ENCODE measurements at regions not wholly inside any gene's neighbourhood (a gene's known extent, or its start where the extent isn't known, plus 50 kb on each side); places are given as distances from the start of the nearest gene placed in this dataset.
A peak's percentile ranks its signal among the peaks of the same experiment; 100 is the strongest.
"Not testable (repeated sequence)": the region's sequence is repeated elsewhere in the genome, so short reads cannot be mapped to it uniquely, and the experiment has no call there.

DNA sequence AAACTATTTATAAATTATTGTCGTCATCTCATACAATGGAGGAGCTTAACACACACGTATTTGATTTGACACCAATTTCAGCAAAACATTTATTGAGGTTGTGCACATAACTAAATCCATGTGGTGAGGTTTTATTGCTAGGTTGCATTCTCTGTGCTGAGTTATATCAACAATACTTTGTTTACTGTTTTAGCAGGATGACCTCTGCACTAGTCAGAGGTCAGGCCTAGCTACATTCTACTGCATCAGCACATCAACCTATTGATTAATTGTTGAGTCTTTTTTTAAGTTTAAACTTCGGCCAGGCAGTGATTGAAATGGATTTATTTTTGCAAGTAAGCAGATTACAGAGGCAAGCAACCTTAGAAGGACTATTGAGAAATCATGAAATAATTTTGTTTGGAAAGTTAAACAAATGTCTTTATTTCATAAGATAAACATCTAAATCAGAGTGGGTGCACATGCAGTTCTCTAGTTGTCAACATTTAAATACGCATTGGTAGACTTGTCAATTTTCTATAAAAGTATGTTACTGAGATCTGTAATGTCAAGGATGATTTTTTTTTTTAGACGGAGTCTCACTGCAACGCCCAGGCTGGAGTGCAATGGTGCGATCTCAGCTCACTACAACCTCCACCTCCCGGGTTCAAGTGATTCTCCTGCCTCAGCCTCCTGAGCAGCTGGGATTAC lies 75.2 kb upstream of the CD28 start:
- no peak for FAIRE-seq

DNA sequence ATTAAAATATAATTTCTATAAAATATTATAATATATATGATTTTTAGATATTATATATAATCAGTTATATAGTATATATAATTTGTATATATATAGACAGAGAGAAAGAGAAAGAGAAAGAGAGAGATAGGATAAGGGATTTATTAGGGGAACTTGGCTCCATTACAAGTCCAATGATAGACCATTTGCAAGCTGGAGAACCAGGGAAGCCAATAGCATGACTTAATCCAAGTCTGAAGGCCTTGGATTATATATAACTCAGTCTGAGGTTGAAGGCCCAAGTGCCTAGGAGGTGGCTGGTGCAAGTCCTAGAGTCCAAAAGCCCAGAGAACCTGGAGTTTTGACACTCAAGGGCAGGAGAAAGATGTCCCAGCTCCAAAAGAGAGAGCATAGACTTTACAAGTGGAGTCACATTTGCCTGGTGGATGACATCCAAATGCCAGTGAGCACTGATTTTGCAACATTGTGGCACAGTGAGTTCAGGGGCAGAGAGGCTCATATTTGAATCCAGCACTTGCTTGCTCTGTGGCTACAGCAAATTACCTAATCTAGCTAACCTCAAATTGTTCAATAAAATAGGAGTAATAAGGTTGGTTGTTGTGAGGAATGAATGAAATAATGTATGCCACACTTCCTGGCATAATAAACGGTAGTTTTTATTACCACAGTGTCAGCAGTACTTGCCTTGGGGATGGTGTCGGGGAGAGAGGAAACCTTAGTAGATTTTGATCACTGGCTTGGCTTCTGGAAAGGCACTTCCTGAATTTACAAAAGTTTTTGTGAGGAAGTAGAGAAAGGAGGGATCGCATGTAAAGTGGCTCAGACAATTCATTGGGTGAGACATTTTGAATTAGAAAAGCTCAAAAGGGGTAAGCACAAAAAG lies 69.6 kb upstream of the CD28 start:
- FAIRE-seq = peak; percentile 73

DNA sequence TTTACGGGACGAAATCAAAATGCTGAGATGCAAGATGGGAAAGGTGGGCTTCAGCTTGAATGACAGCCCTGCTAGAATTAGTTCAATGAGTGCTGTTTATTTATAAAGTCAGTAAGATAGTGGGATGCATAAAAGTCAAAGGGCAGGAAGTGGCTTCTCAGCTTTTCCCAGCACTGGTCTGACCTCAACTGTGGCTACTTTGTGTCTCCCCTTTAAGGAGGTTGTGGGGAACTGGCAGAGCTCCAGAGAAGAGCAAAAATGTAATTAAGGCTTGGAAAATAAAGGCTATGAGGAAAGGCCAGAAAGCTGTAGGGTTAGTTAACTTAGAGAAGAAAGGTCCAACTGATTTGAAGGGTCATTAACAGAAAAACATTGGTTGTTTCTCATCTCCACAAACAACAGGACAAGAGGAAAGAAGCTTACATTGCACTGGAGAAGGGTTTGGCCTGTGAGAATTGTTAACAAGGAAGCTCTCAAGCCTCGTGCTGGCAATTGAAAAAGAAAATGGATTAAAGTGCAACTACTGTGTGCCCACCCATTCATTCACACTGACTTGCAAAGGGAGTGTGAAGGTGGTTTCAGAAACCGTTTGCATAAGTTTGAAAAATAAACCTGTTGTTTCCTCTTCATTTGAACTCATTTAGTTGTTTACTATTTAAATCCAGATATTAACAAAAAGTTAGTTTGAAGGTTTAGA lies 68.8 kb upstream of the CD28 start:
- FAIRE-seq = no peak

DNA sequence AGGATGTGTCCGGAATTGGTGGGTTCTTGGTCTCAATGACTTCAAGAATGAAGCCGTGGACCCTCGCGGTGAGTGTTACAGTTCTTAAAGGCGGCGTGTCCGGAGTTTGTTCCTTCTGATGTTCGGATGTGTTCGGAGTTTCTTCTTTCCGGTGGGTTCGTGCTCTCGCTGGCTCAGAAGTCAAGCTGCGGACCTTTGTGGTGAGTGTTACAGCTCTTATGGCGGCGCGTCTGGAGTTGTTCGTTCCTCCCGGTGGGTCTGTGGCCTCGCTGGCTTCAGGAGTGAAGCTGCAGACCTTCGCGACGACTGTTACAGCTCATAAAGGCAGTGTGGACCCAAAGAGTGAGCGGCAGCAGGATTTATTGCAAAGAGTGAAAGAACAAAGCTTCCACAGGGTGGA lies 64.6 kb upstream of the CD28 start:
- not testable (repeated sequence) for FAIRE-seq

DNA sequence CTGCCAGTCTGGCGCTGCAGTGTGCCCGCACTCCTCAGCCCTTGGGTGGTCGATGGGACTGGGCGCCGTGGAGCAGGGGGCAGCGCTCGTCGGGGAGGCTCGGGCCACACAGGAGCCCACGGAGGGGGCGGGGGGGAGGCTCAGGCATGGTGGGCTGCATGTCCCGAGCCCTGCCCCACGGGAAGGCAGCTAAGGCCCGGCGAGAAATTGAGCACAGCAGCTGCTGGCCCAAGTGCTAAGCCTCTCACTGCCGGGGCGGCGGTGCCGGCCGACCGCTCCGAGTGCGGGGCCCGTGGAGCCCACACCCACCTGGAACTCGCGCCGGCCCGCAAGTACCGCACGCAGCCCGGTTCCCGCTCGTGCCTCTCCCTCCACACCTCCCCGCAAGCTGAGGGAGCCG lies 63.6 kb upstream of the CD28 start:
- not testable (repeated sequence) for FAIRE-seq

DNA sequence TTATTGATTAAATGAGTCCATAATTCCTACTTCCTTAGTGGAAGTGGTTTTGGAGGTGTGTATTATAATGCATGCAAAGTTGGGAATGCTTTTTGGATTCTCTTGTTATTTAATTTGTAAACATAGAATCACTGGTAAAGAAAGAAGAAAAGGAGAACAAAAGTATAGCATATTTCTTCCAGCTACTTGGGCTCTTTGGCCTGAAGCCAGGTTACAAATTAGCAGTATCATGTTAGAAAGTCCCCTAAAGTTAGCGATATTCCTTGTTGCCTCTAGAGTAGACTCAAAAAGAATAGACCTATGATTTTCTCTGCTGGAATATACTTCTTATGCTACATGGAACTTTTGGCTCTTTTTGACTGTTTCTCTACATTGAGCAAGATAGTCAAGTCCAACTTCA lies 60.6 kb upstream of the CD28 start:
- no peak for FAIRE-seq

DNA sequence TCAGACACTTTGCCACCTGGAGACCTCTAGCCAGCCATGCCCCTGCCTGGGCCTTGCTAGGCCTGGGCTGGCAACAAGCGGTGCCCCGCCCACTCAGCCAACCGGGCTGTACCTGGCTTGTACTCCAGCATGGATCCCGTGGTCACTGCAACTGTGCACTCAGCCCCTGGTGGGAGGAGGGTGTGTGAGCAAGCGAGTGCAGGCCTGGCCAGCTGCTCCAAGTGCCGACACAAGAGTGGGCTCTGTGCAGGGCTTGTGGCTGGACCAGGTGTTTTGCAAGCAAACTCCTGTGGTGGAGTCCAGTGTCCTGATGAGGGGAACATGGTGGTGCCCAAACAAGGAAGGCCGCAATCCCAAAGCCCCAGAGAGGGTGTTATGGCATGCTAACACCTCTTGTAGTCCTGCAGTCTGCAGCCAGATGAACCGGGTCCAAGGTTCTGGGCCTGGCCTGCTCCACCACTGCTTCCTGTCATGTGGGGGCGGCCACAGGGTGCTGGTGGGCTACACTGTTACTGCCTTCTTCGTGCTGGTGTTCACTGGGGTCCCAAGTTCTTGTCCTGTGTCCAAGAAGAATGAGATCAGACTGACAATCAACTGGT lies 60.1 kb upstream of the CD28 start:
- no peak for FAIRE-seq

DNA sequence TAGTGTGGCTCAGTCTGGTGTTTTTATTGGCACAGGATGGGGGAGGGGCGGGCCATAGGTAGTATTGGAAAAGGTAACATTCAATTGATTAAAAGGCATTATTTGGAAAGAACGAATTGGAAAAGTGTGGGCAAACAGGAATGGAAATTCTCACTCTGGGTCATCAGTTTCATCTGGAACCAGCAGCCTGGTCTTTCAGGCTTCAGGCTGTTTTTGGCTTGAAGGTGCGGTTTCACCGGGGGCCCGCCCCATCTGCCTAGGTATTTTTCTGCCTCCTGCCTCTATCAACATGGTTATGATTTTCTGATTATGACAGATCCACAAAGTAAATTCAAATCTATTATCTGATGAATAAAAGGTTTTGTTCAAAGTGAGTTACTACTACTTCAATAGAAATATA lies 59.5 kb upstream of the CD28 start:
- FAIRE-seq = no peak

DNA sequence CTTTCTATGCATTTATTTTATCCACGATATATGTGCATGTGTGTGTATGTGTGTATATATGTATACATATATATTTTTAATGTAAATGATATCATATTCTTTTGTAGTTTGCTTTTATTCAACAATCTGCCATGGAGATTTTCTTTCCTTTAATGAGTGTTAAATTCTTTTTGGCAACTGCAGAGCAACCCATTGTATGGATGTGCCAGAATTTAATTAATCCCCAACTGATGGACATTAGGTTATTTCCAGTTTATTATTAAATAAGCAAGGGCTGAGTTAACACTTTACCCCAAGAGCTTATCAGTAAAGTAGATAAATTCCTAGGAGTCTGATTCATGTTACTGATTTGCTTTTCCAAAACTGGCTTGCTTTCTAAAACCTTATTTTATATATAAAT lies 58.9 kb upstream of the CD28 start:
- no peak for FAIRE-seq

DNA sequence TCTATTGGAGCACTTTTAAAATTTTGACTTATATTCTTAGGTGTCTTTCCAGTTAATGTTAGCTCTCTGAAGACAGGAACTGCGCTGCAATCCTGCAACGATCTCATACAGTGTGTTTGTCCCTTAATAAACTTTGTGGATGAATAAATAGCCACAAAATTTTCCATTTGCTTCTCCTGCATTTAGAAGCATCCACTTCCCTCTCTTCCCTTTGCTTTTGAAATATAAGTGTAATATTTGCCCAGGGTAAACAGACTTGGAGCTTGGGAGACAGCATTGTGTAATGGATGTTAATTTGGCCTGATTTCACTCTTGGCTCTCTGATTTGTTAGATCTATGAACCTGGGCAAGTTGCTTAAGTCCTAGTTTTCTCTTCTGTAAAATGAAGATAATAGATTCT lies 58.2 kb upstream of the CD28 start:
- FAIRE-seq = no peak

DNA sequence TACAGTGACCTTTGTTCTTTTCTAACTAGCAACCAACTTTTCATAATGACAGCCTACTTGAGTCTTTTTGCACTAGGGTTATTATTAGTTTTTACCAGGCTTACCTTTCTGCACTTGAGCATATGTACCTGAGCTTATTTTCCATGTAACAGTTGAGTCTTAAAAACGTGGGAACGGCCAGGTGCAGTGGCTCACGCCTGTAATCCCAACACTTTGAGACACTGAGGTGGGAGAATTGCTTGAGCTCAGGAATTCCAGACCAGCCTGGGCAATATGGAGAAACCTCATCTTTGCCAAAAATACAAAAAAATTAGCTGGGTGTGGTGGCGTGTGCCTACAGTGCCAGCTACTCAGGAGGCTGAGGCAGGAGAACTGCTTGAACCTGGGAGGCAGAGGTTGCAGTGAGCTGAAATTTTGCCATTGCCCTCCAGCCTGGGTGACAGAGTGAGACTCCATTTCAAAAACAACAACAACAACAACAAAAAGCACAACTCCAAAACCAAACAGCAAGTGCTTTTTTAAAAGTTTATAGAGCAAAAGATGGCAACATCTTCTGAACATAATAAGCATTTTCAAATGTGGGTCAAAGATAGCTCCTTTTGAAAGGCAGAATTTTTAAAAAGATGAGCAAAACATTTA lies 57.1 kb upstream of the CD28 start:
- FAIRE-seq = no peak

DNA sequence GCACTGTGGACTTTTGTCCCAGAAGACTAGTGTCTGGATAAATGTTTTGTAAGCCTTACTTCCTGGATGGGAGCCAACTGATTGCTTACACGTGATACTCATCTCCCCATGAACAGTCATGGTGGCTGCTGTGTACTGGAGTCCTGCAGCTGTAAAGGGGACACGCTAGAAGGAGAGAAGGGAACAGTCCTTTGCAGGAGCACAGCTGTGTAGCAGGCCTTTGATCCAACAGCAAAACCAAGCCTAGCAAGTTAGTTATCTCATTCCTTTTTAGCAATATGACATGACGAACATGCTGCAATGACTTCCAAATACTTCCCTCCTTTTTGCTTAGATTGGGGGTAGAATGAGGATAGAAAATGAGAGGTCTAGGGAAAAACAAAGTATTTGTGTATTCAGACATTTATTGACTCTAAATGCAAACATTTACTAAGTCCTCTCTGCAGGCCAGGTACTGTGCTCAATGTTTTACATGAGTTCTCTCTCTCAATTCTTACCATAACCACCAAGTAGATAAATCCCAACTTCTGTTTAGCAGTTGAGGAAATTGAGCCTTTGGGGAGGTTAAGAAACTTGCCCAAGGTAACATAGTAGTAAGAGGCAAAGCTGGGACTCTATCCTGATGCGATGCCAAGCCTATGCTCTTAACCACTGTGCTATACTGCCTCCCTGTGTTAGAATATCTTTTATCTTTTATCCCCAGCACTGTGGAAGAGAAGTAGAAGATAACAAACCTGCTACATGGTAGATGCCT lies 55.4 kb upstream of the CD28 start:
- FAIRE-seq = no peak

DNA sequence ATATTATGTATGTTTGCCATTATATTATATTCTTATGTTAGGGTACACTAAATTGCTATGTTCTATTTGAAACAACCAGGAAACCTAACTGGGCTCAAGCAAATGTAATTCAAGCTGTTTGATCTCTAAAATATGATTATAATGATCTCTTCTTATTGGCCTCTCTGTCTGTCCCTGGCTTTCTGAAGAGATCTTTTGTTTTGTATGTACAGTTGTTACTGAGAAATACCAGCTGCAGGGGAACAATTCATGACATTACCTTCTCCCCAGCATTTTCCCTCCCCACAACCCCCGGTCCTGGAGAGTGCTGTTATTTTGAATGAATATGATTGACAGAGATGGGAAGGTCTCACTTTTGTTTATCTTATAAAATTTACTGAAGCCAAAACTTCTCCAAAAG lies 54.8 kb upstream of the CD28 start:
- no peak for FAIRE-seq

DNA sequence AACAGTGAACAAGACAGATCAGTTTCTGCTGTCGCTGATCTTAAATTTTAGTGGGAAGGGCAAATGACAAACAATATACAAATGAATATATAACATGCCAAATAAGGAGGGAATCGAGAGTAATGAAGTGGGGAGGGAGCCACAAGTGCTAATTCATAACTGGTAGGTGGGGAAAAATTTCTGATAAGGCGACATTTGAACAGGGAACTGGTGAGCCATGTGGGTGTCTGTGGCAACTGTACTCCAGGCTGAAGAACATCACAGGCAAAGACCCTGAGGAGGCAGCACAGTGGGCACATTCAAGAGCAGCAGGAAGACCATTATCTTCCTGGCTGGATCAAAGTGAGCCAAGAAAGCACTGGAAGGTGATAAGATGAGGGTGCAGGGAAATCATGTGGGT lies 51.6 kb upstream of the CD28 start:
- FAIRE-seq = no peak

DNA sequence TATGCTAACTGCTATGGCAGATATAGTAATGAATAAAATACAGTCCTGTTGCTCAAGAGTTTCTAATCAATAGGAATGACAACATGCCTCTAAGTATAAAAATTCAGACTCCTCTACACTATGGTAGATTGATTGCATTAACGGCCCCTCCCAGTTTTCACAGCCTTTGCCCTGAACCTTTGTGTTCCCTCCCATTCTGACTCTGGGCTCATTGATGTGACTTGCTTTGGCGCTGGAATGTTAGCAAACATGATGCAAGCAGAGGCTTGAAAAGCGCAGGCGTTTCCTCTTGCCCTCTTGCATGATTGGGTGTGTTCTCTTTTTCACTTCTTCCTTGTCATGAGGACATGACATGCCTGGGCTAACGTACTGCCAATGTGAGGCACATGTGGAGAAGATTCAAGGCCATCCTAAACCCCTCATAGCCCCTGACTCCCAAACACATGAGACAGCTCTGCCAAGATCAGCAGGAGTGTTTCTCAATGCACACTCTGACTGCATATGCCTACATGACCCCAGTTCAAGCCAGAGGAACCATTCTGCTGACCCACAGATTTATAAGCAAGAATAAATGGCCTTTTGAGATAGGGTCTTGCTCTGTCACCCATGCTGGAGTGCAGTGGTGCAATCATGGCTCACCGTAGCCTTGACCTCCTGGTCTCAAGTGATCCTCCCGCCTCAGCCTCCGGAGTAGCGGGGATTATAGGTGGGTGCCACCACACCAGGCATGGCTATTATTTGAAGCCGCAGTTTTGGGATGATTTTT lies 49.7 kb upstream of the CD28 start:
- FAIRE-seq = peak; percentile 58
